Loucy (cell line): ENCODE measurements at regions not wholly inside any gene's neighbourhood (a gene's known extent, or its start where the extent isn't known, plus 50 kb on each side); places are given as distances from the start of the nearest gene placed in this dataset.

Source experiments
- H2AFZ ChIP-seq: fragments of 200-600 bp; sonication (generic); 2 replicates; pipeline ENCODE4 v1.6.0; 2016; ENCODE audit warnings: antibody characterized with exemption, mild to moderate bottlenecking, low read length, moderate library complexity
- H3F3A ChIP-seq: fragments of 200-600 bp; 2 replicates; pipeline ENCODE4 v1.6.0; 2016; ENCODE audit warnings: antibody characterized with exemption, low read depth, mild to moderate bottlenecking
- H3K27me3 ChIP-seq: fragments of 200-600 bp; sonication (generic); 2 replicates; pipeline ENCODE4 v1.6.1; 2014; ENCODE audit warnings: low read length, mild to moderate bottlenecking; ENCODE audit not compliant: insufficient read depth, poor library complexity, severe bottlenecking
- H3K36me3 ChIP-seq: fragments of 200-600 bp; sonication (generic); 2 replicates; pipeline ENCODE4 v1.6.1; 2016; ENCODE audit warnings: low read length; ENCODE audit not compliant: insufficient read depth
- H3K4me1 ChIP-seq: fragments of 200-600 bp; sonication (generic); 2 replicates; pipeline ENCODE4 v1.5.1; 2014; ENCODE audit warnings: low read length, mild to moderate bottlenecking; ENCODE audit not compliant: insufficient read depth, poor library complexity, severe bottlenecking
- H3K4me2 ChIP-seq: fragments of 200-600 bp; sonication (generic); 2 replicates; pipeline ENCODE4 v1.6.0; 2014; ENCODE audit warnings: antibody characterized with exemption, low read length, low read depth, mild to moderate bottlenecking; ENCODE audit not compliant: poor library complexity, severe bottlenecking
- H3K4me3 ChIP-seq: fragments of 200-600 bp; sonication (generic); 2 replicates; pipeline ENCODE4 v1.5.1; 2014; ENCODE audit warnings: low read length, mild to moderate bottlenecking, mixed read lengths; ENCODE audit not compliant: poor library complexity, severe bottlenecking
- H3K79me2 ChIP-seq: fragments of 200-600 bp; sonication (generic); 2 replicates; pipeline ENCODE4 v1.6.1; 2014; ENCODE audit warnings: low read length; ENCODE audit not compliant: insufficient read depth
- H3K9ac ChIP-seq: fragments of 200-600 bp; sonication (generic); 2 replicates; pipeline ENCODE4 v1.6.0; 2014; ENCODE audit warnings: mild to moderate bottlenecking, low read depth, low read length, moderate library complexity; ENCODE audit not compliant: poor library complexity, severe bottlenecking
- H3K9me2 ChIP-seq: fragments of 200-600 bp; sonication (generic); replicated peaks from 2 replicates; pipeline ENCODE4 v1.6.1; 2016; ENCODE audit warnings: low read depth, low read length, mixed read lengths
- H3K9me3 ChIP-seq: fragments of 200-600 bp; sonication (generic); 2 replicates; pipeline ENCODE4 v1.6.1; 2014; ENCODE audit warnings: mild to moderate bottlenecking, antibody characterized with exemption, low read length, low read depth; ENCODE audit not compliant: insufficient read depth
- H4K20me1 ChIP-seq: fragments of 200-600 bp; sonication (generic); 2 replicates; pipeline ENCODE4 v1.6.0; 2014; ENCODE audit warnings: antibody characterized with exemption, low read length, mild to moderate bottlenecking; ENCODE audit not compliant: insufficient read depth, poor library complexity, severe bottlenecking
- EZH2phosphoT487 ChIP-seq: fragments of 200-600 bp; IDR thresholded peaks from 2 replicates; pipeline ENCODE4 v1.6.1; 2018; ENCODE audit warnings: antibody characterized with exemption, mild to moderate bottlenecking, moderate library complexity, borderline replicate concordance
- TF ChIP-seq, protein P1 (sequence below): fragments of 200-600 bp; sonication (generic); conservative IDR thresholded peaks from 2 replicates; pipeline ENCODE4 v1.5.1; 2014; ENCODE audit warnings: mild to moderate bottlenecking, antibody characterized with exemption, low read length

DNA sequence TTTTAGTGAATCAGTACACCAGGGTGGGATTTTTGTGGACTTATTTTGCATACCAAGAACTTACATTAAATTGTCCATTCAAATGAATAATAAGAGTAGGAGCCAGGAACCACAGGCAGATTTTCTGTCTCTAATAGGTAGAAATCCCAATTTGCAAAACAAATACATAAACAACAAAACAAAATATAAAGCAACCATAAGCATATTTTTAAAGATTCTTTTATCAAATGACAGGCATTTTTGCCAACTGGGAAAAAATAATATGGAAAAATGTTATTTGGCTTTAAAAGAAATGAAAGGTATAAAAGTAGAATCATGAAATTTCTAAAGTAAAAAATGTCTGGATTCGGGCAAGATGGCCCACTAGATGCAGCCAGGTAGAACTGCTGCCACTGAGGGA is 71.2 kb upstream of the PDE7B start:
- Histone ChIP-seq H3K9me2 (no peaks in the 10 kb centered on the region), H3K4me3 (no peak overlapping the region), H3K9me3 (no peaks in the 10 kb centered on the region), H3K4me2 (no peak overlapping the region), H3K9ac (no peak overlapping the region), H3K4me1 (no peaks in the 10 kb centered on the region), H2AFZ (no peak overlapping the region), H3K36me3 (no peaks in the 10 kb centered on the region), H3K27me3 (no peaks in the 10 kb centered on the region), H4K20me1 (no peaks in the 10 kb centered on the region), H3F3A (no peaks in the 10 kb centered on the region), H3K79me2 (no peaks in the 10 kb centered on the region)
- TF ChIP-seq, protein P1, sequence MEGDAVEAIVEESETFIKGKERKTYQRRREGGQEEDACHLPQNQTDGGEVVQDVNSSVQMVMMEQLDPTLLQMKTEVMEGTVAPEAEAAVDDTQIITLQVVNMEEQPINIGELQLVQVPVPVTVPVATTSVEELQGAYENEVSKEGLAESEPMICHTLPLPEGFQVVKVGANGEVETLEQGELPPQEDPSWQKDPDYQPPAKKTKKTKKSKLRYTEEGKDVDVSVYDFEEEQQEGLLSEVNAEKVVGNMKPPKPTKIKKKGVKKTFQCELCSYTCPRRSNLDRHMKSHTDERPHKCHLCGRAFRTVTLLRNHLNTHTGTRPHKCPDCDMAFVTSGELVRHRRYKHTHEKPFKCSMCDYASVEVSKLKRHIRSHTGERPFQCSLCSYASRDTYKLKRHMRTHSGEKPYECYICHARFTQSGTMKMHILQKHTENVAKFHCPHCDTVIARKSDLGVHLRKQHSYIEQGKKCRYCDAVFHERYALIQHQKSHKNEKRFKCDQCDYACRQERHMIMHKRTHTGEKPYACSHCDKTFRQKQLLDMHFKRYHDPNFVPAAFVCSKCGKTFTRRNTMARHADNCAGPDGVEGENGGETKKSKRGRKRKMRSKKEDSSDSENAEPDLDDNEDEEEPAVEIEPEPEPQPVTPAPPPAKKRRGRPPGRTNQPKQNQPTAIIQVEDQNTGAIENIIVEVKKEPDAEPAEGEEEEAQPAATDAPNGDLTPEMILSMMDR, result no peak
- no peak for TF ChIP-seq EZH2phosphoT487

DNA sequence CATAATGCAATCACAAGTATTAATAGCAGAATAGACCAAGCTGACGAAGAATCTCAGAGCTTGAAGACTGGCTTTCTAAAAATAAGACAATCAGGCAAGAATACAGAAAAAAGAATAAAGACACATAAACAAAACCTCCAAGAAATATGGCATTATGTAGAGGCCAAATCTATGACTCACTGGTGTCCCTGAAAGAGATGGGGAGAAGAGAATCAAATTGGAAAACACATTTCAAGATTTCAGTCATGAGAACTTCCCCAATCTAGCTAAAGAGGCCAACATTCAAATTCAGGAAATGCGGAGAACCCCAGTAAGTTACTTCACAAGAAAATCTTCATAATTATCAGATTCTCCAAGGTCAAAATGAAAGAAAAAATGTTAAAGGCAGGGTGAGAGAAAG is 69.0 kb upstream of the PDE7B start:
- no peaks in the 10 kb centered on the region for H3K4me1 ChIP-seq
- H3K9ac ChIP-seq, result no peak overlapping the region
- H3F3A ChIP-seq, result no peaks in the 10 kb centered on the region
- no peak overlapping the region for H3K4me3 ChIP-seq
- H3K4me2 ChIP-seq, result no peak overlapping the region
- no peak for TF ChIP-seq EZH2phosphoT487
- TF ChIP-seq, protein P1, result no peak
- no peaks in the 10 kb centered on the region for H3K9me2 ChIP-seq
- H3K36me3 ChIP-seq, result no peaks in the 10 kb centered on the region
- no peaks in the 10 kb centered on the region for H3K27me3 ChIP-seq
- no peaks in the 10 kb centered on the region for H3K79me2 ChIP-seq
- no peaks in the 10 kb centered on the region for H3K9me3 ChIP-seq
- H2AFZ ChIP-seq, result no peak overlapping the region
- no peaks in the 10 kb centered on the region for H4K20me1 ChIP-seq

DNA sequence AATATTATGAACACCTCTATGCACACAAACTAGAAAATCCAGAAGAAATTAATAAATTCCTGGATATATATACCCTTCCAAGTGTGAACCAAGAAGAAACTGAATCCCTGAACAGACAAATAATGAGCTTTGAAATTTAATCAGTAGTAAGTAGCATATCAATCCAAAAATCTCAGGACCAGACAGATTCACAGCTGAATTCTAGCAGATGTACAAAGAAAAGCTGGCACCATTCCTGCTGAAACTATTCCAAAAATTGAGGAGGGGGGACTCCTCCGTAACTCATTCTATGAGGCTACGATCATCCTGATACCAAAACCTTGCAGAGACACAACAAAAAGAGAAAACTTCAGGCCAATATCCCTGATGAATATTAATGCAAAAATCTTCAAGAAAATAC is 67.0 kb upstream of the PDE7B start:
- Histone ChIP-seq H3F3A (no peaks in the 10 kb centered on the region), H3K4me2 (no peak overlapping the region), H3K79me2 (no peaks in the 10 kb centered on the region), H2AFZ (no peak overlapping the region), H3K4me3 (no peak overlapping the region), H3K9ac (no peak overlapping the region), H3K9me2 (no peaks in the 10 kb centered on the region), H4K20me1 (no peaks in the 10 kb centered on the region), H3K27me3 (no peaks in the 10 kb centered on the region), H3K9me3 (no peaks in the 10 kb centered on the region), H3K4me1 (no peaks in the 10 kb centered on the region), H3K36me3 (no peaks in the 10 kb centered on the region)
- no peak for TF ChIP-seq EZH2phosphoT487
- TF ChIP-seq, protein P1, result no peak
